ENCODE measurements at regions not wholly inside any gene's neighbourhood (a gene's known extent, or its start where the extent isn't known, plus 50 kb on each side); places are given as distances from the start of the nearest gene placed in this dataset.

- no peak for TF ChIP-seq CTCF (IDR thresholded peaks at IDR 0.05; ENCODE audit: borderline replicate concordance, extremely low read depth, low read length, poor library complexity, severe bottlenecking)
- TF ChIP-seq EZH2 (IDR thresholded peaks at IDR 0.05; ENCODE audit: borderline replicate concordance, low read depth, low read length, severe bottlenecking): no peak
Measured at GRCh38 chr4:110816367-110816766, 193.5 kb upstream of the PITX2 start.

All from DND-41 (cell line).